ENCODE measurements at regions not wholly inside any gene's neighbourhood (a gene's known extent, or its start where the extent isn't known, plus 50 kb on each side); places are given as distances from the start of the nearest gene placed in this dataset.

DNA sequence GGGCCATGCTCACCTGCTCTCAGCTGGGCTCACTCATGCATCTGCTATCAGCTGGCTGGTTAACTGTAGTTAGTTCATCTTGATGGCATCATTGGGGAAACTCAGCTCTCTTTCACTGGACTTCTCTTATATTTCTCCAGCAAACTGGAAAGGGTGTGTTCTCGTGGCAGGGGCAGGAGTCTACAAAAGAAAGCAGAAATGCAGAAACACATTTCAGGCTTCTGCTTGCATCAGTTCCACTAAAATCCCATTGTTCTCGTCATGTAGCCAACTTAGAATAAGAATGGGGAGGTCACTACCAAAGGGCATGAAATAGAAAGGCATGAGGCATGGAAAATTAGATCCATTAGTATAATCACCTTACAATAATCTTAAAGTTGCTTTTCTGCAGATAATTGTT is 207.3 kb downstream of the NRIP1 start:
- no peak overlapping the region for H3K4me3 Mint-ChIP-seq
- no peak overlapping the region for H3K27ac ChIP-seq (ENCODE audit: low read depth in 1 of 2, low read length in 2 of 2)
- no peaks in the 10 kb centered on the region for H3K27me3 ChIP-seq (ENCODE audit: control insufficient read depth in 1 of 2, insufficient read depth in 2 of 2, low read length in 2 of 2)
- H3K27ac Mint-ChIP-seq = no peak overlapping the region
- intact Hi-C loops (cut with DNase I, micrococcal nuclease) = no loop called here
- no peak overlapping the region for H3K4me3 ChIP-seq (ENCODE audit: low read length)
- H3K4me1 Mint-ChIP-seq (ENCODE audit: low read depth) = no peaks in the 10 kb centered on the region
- POLR2A ChIA-PET = no interaction called here
- TF ChIP-seq, protein P1, sequence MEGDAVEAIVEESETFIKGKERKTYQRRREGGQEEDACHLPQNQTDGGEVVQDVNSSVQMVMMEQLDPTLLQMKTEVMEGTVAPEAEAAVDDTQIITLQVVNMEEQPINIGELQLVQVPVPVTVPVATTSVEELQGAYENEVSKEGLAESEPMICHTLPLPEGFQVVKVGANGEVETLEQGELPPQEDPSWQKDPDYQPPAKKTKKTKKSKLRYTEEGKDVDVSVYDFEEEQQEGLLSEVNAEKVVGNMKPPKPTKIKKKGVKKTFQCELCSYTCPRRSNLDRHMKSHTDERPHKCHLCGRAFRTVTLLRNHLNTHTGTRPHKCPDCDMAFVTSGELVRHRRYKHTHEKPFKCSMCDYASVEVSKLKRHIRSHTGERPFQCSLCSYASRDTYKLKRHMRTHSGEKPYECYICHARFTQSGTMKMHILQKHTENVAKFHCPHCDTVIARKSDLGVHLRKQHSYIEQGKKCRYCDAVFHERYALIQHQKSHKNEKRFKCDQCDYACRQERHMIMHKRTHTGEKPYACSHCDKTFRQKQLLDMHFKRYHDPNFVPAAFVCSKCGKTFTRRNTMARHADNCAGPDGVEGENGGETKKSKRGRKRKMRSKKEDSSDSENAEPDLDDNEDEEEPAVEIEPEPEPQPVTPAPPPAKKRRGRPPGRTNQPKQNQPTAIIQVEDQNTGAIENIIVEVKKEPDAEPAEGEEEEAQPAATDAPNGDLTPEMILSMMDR (IDR thresholded peaks at IDR 0.05) = no peak
- no peaks in the 10 kb centered on the region for H3K36me3 ChIP-seq (ENCODE audit: insufficient read depth, low read length)
- no peaks in the 10 kb centered on the region for H3K9me3 ChIP-seq (ENCODE audit: control insufficient read depth in 1 of 2, insufficient read depth in 1 of 2, low read length in 2 of 2)
- H3K9me3 Mint-ChIP-seq = peaks cover 2% of the 10 kb centered on the region
- no peaks in the 10 kb centered on the region for H3K4me1 ChIP-seq (ENCODE audit: insufficient read depth, low read length)
- CTCF ChIA-PET = no interaction called here
- no peak for DNase-seq
- H3K36me3 Mint-ChIP-seq (ENCODE audit: low read depth) = no peaks in the 10 kb centered on the region
- no peaks in the 10 kb centered on the region for H3K27me3 Mint-ChIP-seq
- ATAC-seq (ENCODE audit: poor library complexity) = no peak

DNA sequence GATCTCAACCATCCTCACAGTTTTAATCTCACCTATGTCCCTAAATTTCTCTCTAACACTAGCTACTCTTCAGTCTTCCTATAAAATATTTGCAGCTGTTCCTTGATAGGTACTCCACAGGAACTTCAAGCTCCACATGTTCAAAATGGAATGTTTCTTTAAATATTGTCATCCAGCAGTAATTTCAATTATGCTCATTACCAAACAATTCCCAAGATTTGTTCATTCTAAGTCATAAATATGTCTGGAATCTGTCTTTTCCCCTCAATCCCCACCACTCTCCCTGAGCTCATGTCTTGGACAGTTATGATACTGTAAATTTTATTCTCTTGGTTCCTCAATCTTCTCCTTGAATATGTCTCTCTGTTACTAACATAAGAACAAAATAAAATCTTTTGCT is 214.4 kb downstream of the NRIP1 start:
- H3K9me3 ChIP-seq (ENCODE audit: control insufficient read depth in 1 of 2, insufficient read depth in 1 of 2, low read length in 2 of 2) = peaks cover 0 to 7% of the 10 kb centered on the region in 2 experiments
- DNase-seq = no peak
- Mint-ChIP-seq H3K4me3 (no peak overlapping the region), H3K27me3 (no peaks in the 10 kb centered on the region), H3K4me1 (ENCODE audit: low read depth) (no peaks in the 10 kb centered on the region), H3K9me3 (peaks cover 13% of the 10 kb centered on the region), H3K36me3 (ENCODE audit: low read depth) (no peaks in the 10 kb centered on the region), H3K27ac (no peak overlapping the region)
- no peak overlapping the region for H3K27ac ChIP-seq (ENCODE audit: low read depth in 1 of 2, low read length in 2 of 2)
- H3K4me1 ChIP-seq (ENCODE audit: insufficient read depth, low read length) = no peaks in the 10 kb centered on the region
- ATAC-seq (ENCODE audit: poor library complexity) = no peak
- CTCF ChIA-PET = interaction anchor here (1.1 kb wide), 1 partner anchor 112 kb away, joined by 3 read pairs; no protein-coding TSS in a partner anchor
- TF ChIP-seq, protein P1 (IDR thresholded peaks at IDR 0.05) = no peak
- no peak overlapping the region for H3K4me3 ChIP-seq (ENCODE audit: low read length)
- POLR2A ChIA-PET = no interaction called here
- H3K27me3 ChIP-seq (ENCODE audit: control insufficient read depth in 1 of 2, insufficient read depth in 2 of 2, low read length in 2 of 2) = no peaks in the 10 kb centered on the region
- H3K36me3 ChIP-seq (ENCODE audit: insufficient read depth, low read length) = no peaks in the 10 kb centered on the region
- intact Hi-C loops (cut with DNase I, micrococcal nuclease) = no loop called here

- TF ChIP-seq, protein P1 (IDR thresholded peaks at IDR 0.05) = no peak
- peaks cover 0 to 14% of the 10 kb centered on the region in 2 experiments for H3K9me3 ChIP-seq (ENCODE audit: control insufficient read depth in 1 of 2, insufficient read depth in 1 of 2, low read length in 2 of 2)
- ATAC-seq (ENCODE audit: poor library complexity) = no peak
- H3K4me3 Mint-ChIP-seq = no peak overlapping the region
- no peaks in the 10 kb centered on the region for H3K36me3 ChIP-seq (ENCODE audit: insufficient read depth, low read length)
- CTCF ChIA-PET = no interaction called here
- POLR2A ChIA-PET = no interaction called here
- no peaks in the 10 kb centered on the region for H3K4me1 Mint-ChIP-seq (ENCODE audit: low read depth)
- no peak overlapping the region for H3K27ac ChIP-seq (ENCODE audit: low read depth in 1 of 2, low read length in 2 of 2)
- H3K27me3 Mint-ChIP-seq = no peaks in the 10 kb centered on the region
- H3K4me1 ChIP-seq (ENCODE audit: insufficient read depth, low read length) = no peaks in the 10 kb centered on the region
- no peak overlapping the region for H3K4me3 ChIP-seq (ENCODE audit: low read length)
- DNase-seq = peak in 1 of 14 experiments; percentile 8
- intact Hi-C loops (cut with DNase I, micrococcal nuclease) = no loop called here
- H3K9me3 Mint-ChIP-seq = peaks cover 15% of the 10 kb centered on the region
- no peaks in the 10 kb centered on the region for H3K27me3 ChIP-seq (ENCODE audit: control insufficient read depth in 1 of 2, insufficient read depth in 2 of 2, low read length in 2 of 2)
- no peak overlapping the region for H3K27ac Mint-ChIP-seq
- H3K36me3 Mint-ChIP-seq (ENCODE audit: low read depth) = no peaks in the 10 kb centered on the region
Measured at GRCh38 chr21:14846621-14847020, 218.2 kb downstream of the NRIP1 start.
